Body of pancreas (tissue), 4 donors: ENCODE measurements at regions not wholly inside any gene's neighbourhood (a gene's known extent, or its start where the extent isn't known, plus 50 kb on each side); places are given as distances from the start of the nearest gene placed in this dataset.

Source experiments
- CTCF ChIP-seq, 7 experiments: fragments of 450-650 bp in 4 of 7; fragments of 200-600 bp in 3 of 7; sonication (generic) in 3 of 7; IDR thresholded peaks; one replicate each; pipeline ENCODE4 v1.5.1; 2016 to 2019; ENCODE audit warnings: antibody characterized with exemption in 7 of 7
- POLR2A ChIP-seq, 3 donors: fragments of 450-650 bp; IDR thresholded peaks; one replicate each; pipeline ENCODE4 v1.6.1; 2016; ENCODE audit warnings: antibody characterized with exemption in 3 of 3, mild to moderate bottlenecking in 2 of 3

DNA sequence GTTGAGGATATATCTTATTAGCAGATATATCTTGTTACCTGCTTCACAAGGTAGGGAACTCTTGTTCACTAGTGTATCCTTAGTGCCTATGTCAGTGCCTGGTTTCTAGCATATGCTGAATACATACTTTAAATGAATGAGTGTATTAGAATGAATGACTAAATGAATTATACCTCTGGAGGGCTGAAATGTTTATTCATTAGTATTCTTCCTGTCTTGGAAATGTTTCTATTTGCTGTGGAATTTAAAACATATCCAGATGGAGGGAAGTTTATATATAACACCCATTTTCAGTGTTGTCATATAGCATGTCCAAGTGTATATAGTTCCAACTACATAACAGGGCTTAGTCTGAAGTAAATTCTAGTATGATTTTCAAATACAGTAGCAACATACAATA, 581.5 kb downstream of the TBL1XR1 start:
- TF ChIP-seq CTCF (IDR thresholded peaks at IDR 0.05) (no peak), POLR2A (IDR thresholded peaks at IDR 0.05) (no peak)
